A673 (cell line): ENCODE measurements at regions not wholly inside any gene's neighbourhood (a gene's known extent, or its start where the extent isn't known, plus 50 kb on each side); places are given as distances from the start of the nearest gene placed in this dataset.

Experiments
- CTCF ChIP-seq: fragments of 300-800, 200-600 bp; sonication (generic); conservative IDR thresholded peaks from 2 replicates; pipeline ENCODE4 v1.5.1; 2017; ENCODE audit warnings: low read depth, mild to moderate bottlenecking, antibody characterized with exemption, low read length, moderate library complexity, mixed read lengths
- EZH2 ChIP-seq: fragments of 200-600 bp; sonication (generic); IDR thresholded peaks from 2 replicates; pipeline ENCODE4 v1.6.1; 2017; ENCODE audit warnings: borderline replicate concordance, low read depth, mild to moderate bottlenecking, mixed read lengths, antibody characterized with exemption, low read length; ENCODE audit not compliant: poor library complexity, severe bottlenecking

GRCh38 chr13:109285586-109285985 is 500.8 kb downstream of the IRS2 start:
- TF ChIP-seq CTCF = no peak
- no peak for TF ChIP-seq EZH2
